ENCODE measurements at regions not wholly inside any gene's neighbourhood (a gene's known extent, or its start where the extent isn't known, plus 50 kb on each side); places are given as distances from the start of the nearest gene placed in this dataset.

DNA sequence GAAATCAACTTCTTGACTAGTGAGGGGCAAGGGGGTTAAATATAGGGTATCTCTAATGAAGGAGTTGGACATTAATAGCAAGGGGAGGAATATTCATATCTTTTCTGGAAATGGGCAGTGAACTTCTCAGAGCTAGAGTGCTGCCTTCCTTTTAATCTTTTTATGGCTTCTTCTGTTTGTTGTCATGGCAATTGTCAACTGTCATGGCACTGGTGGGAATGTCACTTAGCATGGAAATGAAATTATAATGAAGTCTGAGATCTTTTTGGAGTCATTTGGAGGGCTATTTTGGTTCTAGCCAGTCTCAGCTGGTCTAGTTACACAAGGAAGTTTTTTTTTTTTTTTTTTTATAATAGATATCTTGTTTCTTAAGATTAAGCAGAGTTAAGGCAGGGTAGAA is 250.2 kb downstream of the AASDHPPT start:
- no peak for DNase-seq (ENCODE audit: low spot score)

DNA sequence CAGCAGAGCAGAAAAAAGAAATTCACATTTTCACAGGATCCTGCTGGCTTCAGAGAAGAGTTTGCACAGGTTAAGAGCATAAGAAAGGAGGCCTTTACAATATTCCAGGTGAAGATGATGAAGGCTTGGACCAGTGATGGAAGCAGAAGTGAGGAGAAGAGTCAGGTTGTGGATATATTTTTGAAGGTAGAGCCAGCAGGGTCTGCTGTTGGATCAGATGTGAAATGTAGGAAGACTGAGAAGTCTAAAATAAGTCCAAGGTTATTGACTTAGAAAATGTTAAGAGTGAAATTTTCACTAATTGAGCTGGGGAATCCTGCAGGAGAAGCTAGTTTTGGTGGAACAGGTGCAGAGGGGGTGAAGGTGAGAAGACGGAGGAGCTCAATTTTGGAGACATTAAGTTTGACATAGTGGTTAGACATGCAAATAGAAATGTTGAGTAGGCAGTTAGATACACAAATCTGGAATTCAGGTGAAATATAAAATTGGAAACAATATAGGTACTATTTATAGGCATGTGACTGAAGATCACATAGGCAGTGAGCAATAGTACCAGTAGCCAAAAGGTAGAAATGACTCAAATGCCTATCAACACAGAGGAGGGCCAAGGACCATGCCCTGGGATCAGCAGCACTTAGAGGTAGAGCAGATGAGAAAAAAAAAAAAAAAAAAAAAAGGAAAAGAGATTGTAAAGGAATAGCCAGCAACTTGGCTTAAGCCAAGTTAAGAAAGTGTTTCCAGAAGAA is 252.0 kb downstream of the AASDHPPT start:
- DNase-seq (ENCODE audit: low spot score) = no peak

DNA sequence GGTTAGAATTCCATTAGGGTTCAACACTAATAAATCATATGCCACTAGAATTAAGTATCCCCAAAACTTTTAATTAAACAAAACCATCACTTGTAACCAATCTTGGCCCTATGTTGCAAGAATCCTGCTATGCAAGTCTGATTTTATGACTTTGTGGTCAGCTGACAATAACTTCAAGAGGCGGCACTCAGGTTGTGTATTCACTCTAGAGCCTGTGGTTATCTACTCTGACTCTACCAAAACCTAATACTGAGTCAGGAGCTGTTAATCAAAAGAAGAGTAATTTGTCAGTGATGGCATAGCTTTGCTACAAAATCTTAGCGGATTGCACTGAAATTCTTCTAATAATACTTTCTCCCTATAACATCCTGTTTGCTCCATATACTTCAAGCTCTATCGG is 253.7 kb downstream of the AASDHPPT start:
- no peak for DNase-seq (ENCODE audit: low spot score)

DNA sequence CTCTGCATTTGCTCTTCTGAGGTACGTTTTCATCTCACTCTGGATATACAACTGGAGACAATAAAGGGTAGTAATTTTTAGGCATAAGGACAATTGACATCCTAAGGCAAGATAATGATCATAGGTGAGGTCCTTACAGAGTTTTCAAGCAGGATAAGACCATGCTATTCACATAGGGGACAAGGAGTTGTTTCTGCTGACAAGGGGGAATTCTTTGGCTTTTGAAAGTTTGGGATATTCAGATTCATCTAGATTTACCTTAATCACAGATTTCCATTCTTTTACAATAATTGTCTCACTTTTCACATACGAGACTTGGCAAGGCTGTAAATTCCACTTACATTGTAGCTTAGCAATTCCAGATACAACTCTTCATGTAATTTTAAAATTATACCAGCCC is 256.2 kb downstream of the AASDHPPT start:
- DNase-seq (ENCODE audit: low spot score) = no peak

DNA sequence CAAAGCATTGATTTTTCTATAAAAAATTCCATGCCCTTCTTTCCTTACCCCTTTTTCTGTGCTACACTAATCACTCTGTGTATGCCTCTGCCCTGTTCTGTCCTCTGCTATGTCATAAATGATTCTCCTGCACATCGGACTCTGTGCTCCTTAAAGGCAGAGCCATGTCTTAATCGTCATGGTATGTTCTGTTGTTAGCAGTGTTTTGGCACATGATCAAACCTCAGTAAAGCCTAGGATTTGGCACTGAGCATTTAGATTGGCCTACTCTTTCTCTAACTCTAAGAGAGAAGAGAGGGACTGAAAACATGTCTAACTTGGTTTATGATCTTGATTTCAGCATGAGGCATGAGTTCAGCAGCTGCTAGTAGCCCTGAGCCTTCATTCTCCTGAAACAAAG is 266.9 kb downstream of the AASDHPPT start:
- DNase-seq (ENCODE audit: low spot score) = no peak

DNA sequence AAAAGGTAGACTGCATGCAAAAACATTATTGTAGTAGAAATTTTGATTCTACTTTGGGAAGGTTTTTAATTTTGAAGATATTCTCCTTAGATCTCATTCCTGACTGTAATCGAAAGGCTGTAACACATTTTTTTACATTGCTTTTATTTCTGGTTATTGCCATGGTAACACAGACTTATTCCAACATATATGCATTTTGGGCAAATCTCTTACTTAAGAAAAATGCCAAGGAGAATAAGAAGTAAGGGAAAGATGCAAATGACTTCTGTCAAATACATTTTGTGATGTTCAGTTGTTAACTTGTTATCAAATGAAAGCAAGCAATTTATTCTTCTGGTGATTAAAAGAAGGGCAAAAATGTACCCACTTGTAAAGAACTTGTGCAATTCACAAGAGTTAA is 267.5 kb downstream of the AASDHPPT start:
- DNase-seq (ENCODE audit: low spot score) = no peak

DNA sequence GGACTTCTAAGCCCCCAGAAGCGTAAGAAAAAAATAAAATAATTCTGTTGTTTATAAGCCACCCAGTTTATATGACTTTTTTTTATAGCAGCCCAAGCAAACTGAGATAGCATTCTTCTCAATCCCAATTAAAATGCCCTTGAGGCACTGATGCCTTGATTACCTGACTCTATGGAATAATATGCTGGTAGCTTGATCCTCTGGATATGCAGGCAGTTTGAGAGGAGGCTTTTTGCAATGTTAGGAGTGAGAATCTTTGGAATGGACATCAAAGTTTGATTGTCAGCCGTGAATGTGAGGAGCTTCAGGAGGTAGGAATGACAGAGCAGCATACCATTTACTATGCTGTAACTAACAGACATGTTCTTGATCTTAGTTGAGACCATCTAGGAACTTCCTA is 275.6 kb downstream of the AASDHPPT start:
- no peak for DNase-seq (ENCODE audit: low spot score)

DNA sequence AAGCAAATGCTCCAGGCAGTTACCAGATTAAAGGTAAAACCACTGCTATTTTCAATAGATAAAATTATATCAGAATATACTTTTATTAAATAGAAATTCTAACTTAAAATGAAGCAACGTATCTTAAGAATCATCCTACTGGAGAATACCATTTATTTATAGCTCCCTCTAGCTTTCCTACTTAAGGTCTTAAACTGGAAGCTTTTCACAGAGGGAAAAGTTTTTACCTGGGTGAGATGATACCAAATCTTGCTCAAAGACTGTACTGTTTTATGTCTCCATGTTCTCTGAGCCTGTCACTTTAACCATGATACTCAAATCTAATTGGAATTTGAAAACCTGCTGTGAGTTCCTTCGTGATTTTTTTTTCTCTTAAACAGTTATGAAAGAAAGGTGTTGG is 291.8 kb downstream of the AASDHPPT start:
- DNase-seq (ENCODE audit: low spot score) = no peak

DNA sequence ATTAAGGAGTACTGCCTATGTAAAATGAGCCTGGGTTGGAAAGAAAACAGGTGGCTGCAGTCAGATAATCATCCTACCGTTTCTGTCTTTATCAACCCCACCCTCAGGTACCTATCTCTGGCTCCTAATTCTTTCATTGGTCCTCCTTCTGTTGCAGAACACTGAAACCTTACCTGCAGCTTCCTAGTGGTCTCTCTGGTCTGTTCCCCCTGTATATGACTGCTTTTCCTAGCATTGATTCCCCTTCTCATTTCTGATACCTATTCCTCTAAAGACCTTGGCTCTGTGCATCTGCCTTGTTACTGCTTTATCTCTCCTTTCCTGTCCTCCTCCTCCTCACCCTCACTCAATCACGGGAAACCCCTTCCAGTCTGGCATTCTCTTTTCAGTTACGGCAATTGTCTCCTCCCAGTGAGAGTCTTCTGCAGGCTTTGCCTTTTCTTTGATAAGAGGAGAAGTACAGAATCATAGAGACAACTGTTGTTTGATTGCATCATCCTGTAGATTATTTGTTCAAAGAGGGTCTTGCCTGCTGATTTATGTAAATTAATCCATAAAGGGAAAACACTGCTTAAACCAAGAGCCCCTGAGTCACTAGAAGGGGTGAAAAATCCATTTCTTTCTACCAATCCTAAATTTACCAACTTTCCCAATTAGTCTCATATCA is 301.2 kb downstream of the AASDHPPT start:
- DNase-seq (ENCODE audit: low spot score) = no peak

DNA sequence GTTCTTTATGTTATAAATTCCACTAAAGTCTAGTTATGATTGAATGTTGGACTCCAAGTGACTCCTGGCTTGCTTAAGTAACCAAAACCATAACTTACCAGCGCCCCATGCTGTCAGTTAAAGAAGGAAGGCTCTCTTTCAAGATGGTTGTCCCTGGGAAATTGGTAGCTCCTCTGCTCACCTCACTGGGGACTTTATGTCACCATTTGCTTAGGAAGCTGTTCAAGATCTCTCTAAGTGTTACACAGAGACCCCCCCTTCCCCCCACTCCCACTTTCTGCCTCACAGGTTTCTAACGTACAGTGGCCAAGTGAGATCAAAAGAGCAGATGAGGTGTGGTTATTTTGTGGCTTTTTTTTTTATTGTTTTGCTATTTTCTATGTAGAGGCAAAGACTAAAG is 301.8 kb downstream of the AASDHPPT start:
- DNase-seq (ENCODE audit: low spot score) = no peak

DNA sequence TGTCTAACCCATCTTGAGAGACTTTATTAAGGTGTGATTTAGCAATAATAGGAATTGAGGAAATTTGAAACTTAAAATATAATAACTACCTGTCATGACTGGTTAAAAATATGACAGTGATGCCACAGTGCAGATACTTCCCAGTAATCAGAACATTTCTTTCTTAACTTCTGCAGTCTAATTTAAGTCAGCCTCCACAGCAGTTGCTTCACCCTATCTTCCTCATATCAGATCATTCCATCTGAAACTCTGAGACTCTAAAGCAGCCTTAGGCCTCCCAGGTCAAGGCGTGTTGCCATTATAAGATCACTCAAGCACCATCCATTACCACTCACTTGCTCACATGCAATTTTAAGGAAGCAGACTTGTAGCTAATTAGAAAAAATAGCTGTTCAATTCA is 302.2 kb downstream of the AASDHPPT start:
- no peak for DNase-seq (ENCODE audit: low spot score)

DNA sequence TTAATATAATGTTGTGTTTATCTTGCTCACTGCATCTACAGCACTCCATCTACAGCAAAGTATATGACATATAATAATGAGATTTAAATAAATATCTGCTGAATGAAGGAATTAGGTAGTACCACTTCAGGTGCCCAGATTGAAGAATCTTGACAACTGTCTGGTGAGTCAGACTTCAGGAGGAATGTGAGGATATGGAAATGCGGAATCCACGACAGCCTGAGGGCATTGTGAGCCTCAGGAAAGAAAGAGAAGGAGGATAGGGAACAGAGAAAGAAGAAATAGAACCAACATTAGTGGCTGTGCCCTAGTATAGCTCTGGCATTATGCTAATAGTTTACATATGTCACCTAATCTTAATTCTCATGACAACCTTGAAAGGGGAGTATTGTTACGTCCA is 304.4 kb downstream of the AASDHPPT start:
- DNase-seq (ENCODE audit: low spot score) = no peak

DNA sequence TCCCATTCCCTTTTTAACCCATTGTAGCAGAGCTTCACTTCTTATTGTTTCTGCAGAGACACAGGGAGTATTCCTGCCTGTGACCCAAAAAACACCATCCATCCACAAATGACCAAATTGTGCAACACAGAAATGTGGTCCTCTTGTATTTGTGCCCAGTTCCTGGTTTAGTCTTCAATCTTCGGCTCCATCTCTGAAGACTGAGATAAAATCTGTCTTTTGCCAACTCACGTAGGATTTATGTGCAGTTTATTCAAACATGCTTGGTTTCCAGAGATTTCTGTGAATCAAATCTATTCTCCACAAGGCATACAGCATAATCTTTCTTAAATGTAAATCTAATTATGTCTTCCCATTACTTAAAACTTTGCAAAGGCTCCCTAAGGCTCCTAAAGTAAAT is 307.0 kb downstream of the AASDHPPT start:
- no peak for DNase-seq (ENCODE audit: low spot score)

DNA sequence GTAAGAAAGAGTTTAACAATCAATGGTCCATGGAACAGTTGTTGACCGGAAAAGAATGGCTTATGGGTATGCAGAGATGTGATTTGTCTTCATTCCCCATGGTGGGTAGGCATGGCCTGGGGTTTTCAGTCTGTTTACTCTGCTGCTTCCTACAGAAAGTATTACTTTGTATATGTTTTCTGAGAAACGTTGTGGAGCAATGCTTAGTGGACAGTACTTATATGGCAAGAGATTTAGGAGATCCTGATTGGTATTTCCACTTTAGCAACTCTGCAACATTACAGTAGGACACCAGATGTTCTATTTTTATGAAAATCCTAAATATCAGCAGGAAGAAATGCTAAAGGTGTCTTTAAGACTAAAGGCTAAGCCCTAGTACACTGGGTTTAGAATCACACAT is 309.1 kb downstream of the AASDHPPT start:
- DNase-seq (ENCODE audit: low spot score) = no peak

DNA sequence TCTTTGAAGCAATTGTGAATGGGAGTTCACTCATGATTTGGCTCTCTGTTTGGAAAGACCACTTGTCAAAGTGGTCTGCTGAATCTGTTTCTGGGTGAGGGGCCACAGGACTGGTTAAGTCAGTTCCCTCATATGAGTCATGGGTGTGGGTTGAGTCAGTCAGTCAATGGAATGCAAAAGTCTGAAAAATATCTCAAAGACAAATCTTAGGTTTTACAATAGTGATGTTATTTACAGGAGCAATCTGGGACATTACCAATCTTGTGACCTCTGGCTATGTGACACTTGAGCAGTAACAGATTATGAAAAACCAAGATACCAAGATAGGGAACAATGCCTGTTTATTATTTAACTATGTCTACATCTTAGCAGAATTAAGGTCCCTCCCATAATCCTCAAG is 311.6 kb downstream of the AASDHPPT start:
- no peak for DNase-seq (ENCODE audit: low spot score)

DNA sequence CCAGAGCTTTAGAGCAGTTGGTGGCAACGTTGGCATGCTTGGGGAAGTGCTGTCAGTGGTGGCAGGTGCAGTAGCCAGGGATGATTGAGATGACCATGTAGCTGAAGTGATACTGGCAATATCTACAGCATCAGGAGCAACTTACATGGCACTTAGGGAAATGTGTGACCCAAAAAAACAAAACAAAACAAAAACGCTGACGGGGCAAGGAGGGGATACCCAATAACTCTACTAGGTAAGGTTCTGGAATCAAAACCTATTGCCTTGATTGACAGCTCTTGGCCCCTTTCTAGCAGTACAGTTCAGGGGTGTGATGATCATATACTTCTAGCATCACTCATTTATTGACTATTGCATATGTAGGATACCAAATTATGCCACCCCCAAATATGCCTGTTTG is 312.6 kb downstream of the AASDHPPT start:
- DNase-seq (ENCODE audit: low spot score) = no peak

DNA sequence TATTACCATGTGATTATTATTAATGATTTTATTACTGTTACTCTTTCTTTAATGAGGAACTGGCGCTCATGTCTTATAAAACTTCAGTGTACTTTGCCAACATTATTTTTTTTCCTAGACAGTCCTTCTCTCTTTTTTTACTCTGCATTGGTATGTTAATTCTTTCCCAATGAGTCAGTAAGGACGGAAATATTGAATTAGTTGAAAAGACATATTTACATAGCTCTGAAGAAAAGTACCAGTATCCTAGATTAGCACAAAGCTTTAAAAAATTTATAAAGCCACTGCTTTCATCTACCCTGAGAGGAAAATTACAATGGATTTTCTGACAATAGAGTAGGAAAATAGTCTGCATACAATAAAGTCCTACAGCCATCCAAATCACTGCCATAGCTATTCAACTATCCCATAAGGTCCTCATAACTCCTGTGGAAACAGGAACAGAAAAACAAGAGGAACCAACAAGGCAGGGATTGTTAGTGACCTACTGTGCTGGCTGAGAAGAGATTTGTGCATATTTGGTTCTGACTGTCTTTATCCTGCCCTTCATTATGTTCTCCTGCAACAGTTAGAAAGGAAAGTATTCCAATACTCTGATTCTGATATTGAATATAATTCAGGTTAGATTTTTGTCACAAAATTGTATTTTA is 314.4 kb downstream of the AASDHPPT start:
- DNase-seq (ENCODE audit: low spot score) = no peak

DNA sequence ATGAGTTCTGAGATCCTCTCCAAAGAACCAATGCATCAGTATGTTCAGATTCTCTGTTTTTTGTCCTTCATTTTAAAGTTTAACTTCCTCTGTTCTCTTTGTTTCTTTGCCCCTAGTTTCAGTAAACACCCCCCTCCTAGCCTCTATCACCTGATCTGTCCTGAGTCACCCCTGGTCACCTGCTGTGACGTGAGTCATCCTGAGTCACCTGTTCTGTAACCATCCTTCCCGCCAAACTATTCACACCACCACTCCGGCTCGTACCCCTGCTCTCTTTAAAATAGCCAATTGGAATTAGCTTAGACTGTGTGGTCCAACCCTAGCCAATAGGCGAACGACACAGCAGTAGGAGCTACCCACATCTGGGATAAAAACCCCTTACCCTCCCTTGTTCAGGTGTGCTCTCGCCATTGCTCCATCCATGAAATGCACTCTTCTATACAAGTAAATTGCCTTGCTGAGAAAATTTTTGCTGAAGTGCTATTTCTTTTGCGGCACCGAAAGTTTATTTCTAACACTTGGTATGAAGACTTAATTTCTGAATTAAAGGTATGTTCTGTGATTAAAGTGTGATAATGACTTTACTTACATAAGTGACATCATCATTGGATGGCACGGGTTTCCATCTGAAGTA is 318.4 kb downstream of the AASDHPPT start:
- no peak for DNase-seq (ENCODE audit: low spot score)

DNA sequence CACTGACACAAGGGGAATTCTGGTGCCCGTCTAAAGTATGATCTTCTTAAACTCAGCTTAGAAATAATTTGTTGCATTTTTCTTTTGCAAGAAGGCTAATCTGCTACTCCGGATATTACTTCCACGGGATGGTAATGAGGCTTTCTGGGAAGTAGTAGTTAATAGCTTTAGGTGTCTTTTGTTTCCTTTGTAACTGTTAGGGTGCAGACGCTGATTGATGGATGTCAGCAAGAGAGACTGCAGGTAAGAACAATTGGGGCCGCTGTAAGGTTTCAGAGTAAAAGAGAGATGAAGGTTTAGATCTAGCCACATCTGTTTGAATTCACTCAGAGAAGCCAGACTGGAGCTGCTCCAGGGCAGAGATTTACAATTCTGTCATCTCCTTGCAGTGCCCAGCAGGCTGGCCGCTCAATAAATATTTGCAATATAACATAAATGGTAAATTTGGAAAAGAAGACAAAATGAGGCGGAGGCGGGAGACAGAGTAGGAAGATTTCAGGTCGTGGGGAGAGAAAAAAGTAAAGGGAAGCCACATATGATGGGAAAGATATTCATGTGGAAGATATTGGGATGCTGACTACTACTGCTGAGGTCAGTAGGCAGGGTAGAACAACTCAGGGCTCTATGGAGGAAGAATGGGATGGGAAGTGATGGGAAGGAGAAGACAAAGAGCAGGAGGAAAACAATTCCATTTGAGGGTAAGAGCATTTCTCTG is 320.5 kb downstream of the AASDHPPT start:
- no peak for DNase-seq (ENCODE audit: low spot score)

DNA sequence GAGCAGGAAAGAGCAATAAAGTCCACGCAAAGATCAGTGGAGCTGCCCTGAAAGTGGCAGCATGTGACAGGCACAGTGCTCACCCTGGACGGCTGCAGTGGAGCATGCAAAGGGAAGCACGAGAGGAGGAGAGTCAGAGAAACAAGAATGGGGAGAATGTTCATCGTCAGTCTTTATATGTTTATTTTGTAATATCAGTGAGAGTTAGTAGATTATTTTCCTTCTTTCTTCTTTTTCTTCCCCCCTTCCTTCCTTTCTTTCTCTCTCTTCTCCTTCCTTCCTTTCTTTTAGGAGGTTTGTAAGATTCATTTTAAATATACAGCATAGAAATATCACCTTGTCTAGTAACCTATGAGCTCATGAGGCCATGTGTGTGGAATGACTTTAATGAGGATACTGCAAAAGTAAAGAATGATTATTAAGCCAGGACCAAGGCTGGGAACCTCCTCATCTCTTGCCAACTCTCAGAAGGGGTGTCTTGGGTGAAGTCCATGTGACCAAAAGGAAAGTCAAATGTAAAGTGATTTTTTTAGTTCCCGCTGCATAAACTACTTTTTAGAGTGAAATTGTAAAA is 321.1 kb downstream of the AASDHPPT start:
- no peak for DNase-seq (ENCODE audit: low spot score)

DNA sequence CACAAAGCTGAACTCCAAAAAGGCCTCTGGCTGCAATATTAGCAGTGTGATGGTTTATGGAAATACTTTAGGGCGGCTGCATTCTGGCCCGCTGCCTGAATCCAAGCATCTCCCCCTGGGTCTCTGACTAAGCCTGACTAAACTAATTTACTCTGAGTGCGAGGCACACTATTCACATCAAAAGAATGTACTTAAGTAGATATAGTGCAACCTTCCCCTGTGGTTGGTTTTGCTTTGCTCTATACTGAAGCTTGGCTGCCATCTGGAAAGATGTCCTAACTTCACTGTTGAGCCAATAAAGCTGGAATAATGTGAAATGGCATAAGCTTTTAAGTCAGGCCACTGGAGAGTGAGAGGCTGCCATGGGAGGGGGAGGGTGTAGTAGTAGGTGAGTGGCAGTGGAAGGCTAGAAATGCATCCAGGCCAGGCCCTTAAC is 321.6 kb downstream of the AASDHPPT start:
- no peak for DNase-seq (ENCODE audit: low spot score)
